H1 (cell line): ENCODE measurements at regions not wholly inside any gene's neighbourhood (a gene's known extent, or its start where the extent isn't known, plus 50 kb on each side); places are given as distances from the start of the nearest gene placed in this dataset.
A peak's percentile ranks its signal among the peaks of the same experiment; 100 is the strongest.

Source experiments
- CTCF ChIA-PET: fragments of 300-600 bp; sonication (Branson Sonifier 250); formaldehyde crosslinking; loops from one replicate; lab custom pipeline; 2021; ENCODE audit not compliant: partially characterized antibody; lab: Charles Lee
- POLR2A ChIA-PET: fragments of 300-600 bp; sonication (Branson Sonifier 250); formaldehyde crosslinking; loops from one replicate; lab custom pipeline; 2021; ENCODE audit warnings: inconsistent platforms; ENCODE audit not compliant: partially characterized antibody; lab: Charles Lee
- DNase-seq, 2 experiments: peaks; one replicate each; pipeline versions ENCODE4 v3.0.0 to v3.0.0-alpha.2; 2010 to 2022; ENCODE audit warnings: low spot score in 2 of 2, low read depth in 1 of 2, mixed read lengths in 1 of 2
- FAIRE-seq: peaks from 2 replicates; lab custom pipeline; 2011; peaks lifted over from hg19 to GRCh38; lab: Jason Lieb, UNC
- H2AFZ ChIP-seq: 2 replicates; pipeline ENCODE4 v1.8.1; 2012; ENCODE audit warnings: low read length, inconsistent platforms
- H2AK5ac ChIP-seq: 2 replicates; pipeline ENCODE4 v1.6.1; 2013; ENCODE audit warnings: low read depth, low read length
- H2BK120ac ChIP-seq: replicated peaks from 2 replicates; pipeline ENCODE3; 2013; ENCODE audit warnings: low read depth, low read length, inconsistent platforms
- H2BK12ac ChIP-seq: 2 replicates; pipeline ENCODE4 v1.6.1; 2013; ENCODE audit warnings: low read depth, low read length
- H2BK15ac ChIP-seq: 2 replicates; pipeline ENCODE4 v1.6.1; 2013; ENCODE audit warnings: low read length
- H2BK20ac ChIP-seq: 2 replicates; pipeline ENCODE4 v1.6.1; 2013; ENCODE audit warnings: low read length
- H2BK5ac ChIP-seq: 2 replicates; pipeline ENCODE4 v1.6.1; 2013; ENCODE audit warnings: low read depth, low read length
- H3K14ac ChIP-seq: 2 replicates; pipeline ENCODE4 v1.6.1; 2013; ENCODE audit warnings: inconsistent platforms; ENCODE audit not compliant: insufficient read length
- H3K18ac ChIP-seq: 2 replicates; pipeline ENCODE4 v1.6.1; 2013; ENCODE audit warnings: low read length; ENCODE audit errors: extremely low read depth
- H3K23ac ChIP-seq: 2 replicates; pipeline ENCODE4 v1.6.1; 2013; ENCODE audit warnings: inconsistent platforms; ENCODE audit not compliant: insufficient read length
- H3K23me2 ChIP-seq: 2 replicates; pipeline ENCODE4 v1.6.1; 2013; ENCODE audit warnings: low read depth, low read length
- H3K27ac ChIP-seq: 2 replicates; pipeline ENCODE4 v1.6.1; 2011; ENCODE audit warnings: low read depth, low read length, inconsistent platforms
- H3K27me3 ChIP-seq, 4 experiments: replicated peaks in 1 of 4; 1 replicate in 1 of 4; 2 replicates in 3 of 4; pipeline versions ENCODE4 v1.6.1 to v1.8.1; 2011 to 2013; ENCODE audit warnings: low read length in 3 of 4, mild to moderate bottlenecking in 3 of 4, inconsistent platforms in 2 of 4, mixed read lengths in 2 of 4, moderate library complexity in 1 of 4; ENCODE audit not compliant: control insufficient read depth in 3 of 4, insufficient read depth in 3 of 4; ENCODE audit errors: extremely low read depth in 1 of 4
- H3K36me3 ChIP-seq, 4 experiments: 2 replicates each; pipeline versions ENCODE4 v1.6.1 to v1.8.1; 2011 to 2013; ENCODE audit warnings: mild to moderate bottlenecking in 4 of 4, low read length in 3 of 4, moderate library complexity in 2 of 4, control low read depth in 1 of 4, inconsistent platforms in 1 of 4; ENCODE audit not compliant: insufficient read depth in 4 of 4, control insufficient read depth in 2 of 4
- H3K4ac ChIP-seq: replicated peaks from 2 replicates; pipeline ENCODE3; 2013; ENCODE audit warnings: low read length, low read depth, mixed read lengths, inconsistent platforms; ENCODE audit not compliant: insufficient read length
- H3K4me1 ChIP-seq, 4 experiments: replicated peaks in 1 of 4; 1 replicate in 1 of 4; 2 replicates in 3 of 4; pipeline versions ENCODE4 v1.6.1 to v1.8.1; 2011 to 2013; ENCODE audit warnings: low read length in 3 of 4, inconsistent platforms in 2 of 4, mixed read lengths in 1 of 4; ENCODE audit not compliant: insufficient read depth in 4 of 4, control insufficient read depth in 3 of 4
- H3K4me2 ChIP-seq, 2 experiments: 2 replicates each; pipeline versions ENCODE4 v1.6.1 to v1.8.1; 2011 to 2013; ENCODE audit warnings: low read depth in 2 of 2, low read length in 2 of 2, control low read depth in 1 of 2, inconsistent platforms in 1 of 2, mild to moderate bottlenecking in 1 of 2; ENCODE audit not compliant: insufficient read depth in 1 of 2
- H3K4me3 ChIP-seq, 4 experiments: fragments of 200-600, 300-600 bp in 1 of 4; sonication (generic), shearing (Covaris generic), sonication (Bioruptor Twin) in 1 of 4; 2 replicates each; pipeline versions ENCODE4 v1.5.1 to v1.8.1; 2011 to 2016; ENCODE audit warnings: low read length in 4 of 4, low read depth in 3 of 4, control low read depth in 2 of 4, inconsistent platforms in 2 of 4, mild to moderate bottlenecking in 2 of 4, mixed read lengths in 1 of 4, moderate library complexity in 1 of 4; ENCODE audit not compliant: insufficient read depth in 2 of 4; ENCODE audit errors: extremely low read depth in 1 of 4
- H3K56ac ChIP-seq: replicated peaks from 2 replicates; pipeline ENCODE3; 2013; ENCODE audit warnings: low read depth, mild to moderate bottlenecking, mixed read lengths, low read length, inconsistent platforms; ENCODE audit not compliant: insufficient read length
- H3K79me1 ChIP-seq: 2 replicates; pipeline ENCODE4 v1.6.1; 2013; ENCODE audit warnings: low read depth, low read length, control low read depth
- H3K79me2 ChIP-seq, 2 experiments: 2 replicates each; pipeline versions ENCODE4 v1.6.1 to v1.8.1; 2012 to 2013; ENCODE audit warnings: low read length in 2 of 2, mild to moderate bottlenecking in 2 of 2, inconsistent platforms in 1 of 2; ENCODE audit not compliant: insufficient read depth in 2 of 2, control insufficient read depth in 1 of 2
- H3K9ac ChIP-seq, 4 experiments: replicated peaks in 1 of 4; 1 replicate in 1 of 4; 2 replicates in 3 of 4; pipeline versions ENCODE4 v1.6.1 to v1.8.1; 2011 to 2013; ENCODE audit warnings: low read depth in 3 of 4, low read length in 3 of 4, control low read depth in 2 of 4, mild to moderate bottlenecking in 2 of 4, moderate library complexity in 2 of 4, inconsistent platforms in 1 of 4; ENCODE audit errors: extremely low read depth in 1 of 4
- H3K9me3 ChIP-seq, 2 experiments: 2 replicates each; pipeline versions ENCODE4 v1.6.1 to v1.8.1; 2012 to 2013; ENCODE audit warnings: mild to moderate bottlenecking in 2 of 2, moderate library complexity in 2 of 2, control low read depth in 1 of 2, inconsistent platforms in 1 of 2, low read depth in 1 of 2, low read length in 1 of 2, mixed read lengths in 1 of 2; ENCODE audit not compliant: insufficient read depth in 2 of 2
- H4K20me1 ChIP-seq, 2 experiments: replicated peaks in 1 of 2; 2 replicates each; pipeline versions ENCODE3 to v1.8.1; 2011 to 2013; ENCODE audit warnings: inconsistent platforms in 2 of 2, low read length in 2 of 2, mild to moderate bottlenecking in 1 of 2; ENCODE audit not compliant: insufficient read depth in 2 of 2, control insufficient read depth in 1 of 2
- H4K5ac ChIP-seq: 2 replicates; pipeline ENCODE4 v1.6.1; 2013; ENCODE audit warnings: low read length, low read depth, mixed read lengths, inconsistent platforms; ENCODE audit not compliant: insufficient read length
- H4K8ac ChIP-seq: 2 replicates; pipeline ENCODE4 v1.8.0; 2013; ENCODE audit warnings: mild to moderate bottlenecking, moderate library complexity, low read length, inconsistent platforms; ENCODE audit not compliant: insufficient read depth; ENCODE audit errors: extremely low read depth
- H4K91ac ChIP-seq: replicated peaks from 2 replicates; pipeline ENCODE3; 2013; ENCODE audit warnings: low read length, mixed read lengths, inconsistent platforms; ENCODE audit not compliant: insufficient read length
- ATF3 ChIP-seq: IDR thresholded peaks from 2 replicates; pipeline ENCODE4 v1.6.1; 2011; ENCODE audit warnings: low read depth, mild to moderate bottlenecking, low read length; ENCODE audit not compliant: insufficient read depth
- CBX8 ChIP-seq: fragments of 300-800, 300-1000 bp; sonication (generic); IDR thresholded peaks from 2 replicates; pipeline ENCODE4 v1.7.1; 2016; ENCODE audit warnings: low read depth, low read length, borderline replicate concordance
- CHD2 ChIP-seq: IDR thresholded peaks from 2 replicates; pipeline ENCODE4 v1.6.1; 2012; ENCODE audit warnings: low read length, improper control_type of control experiment
- EZH2 ChIP-seq: fragments of 200-600 bp; sonication (generic); IDR thresholded peaks from 2 replicates; pipeline ENCODE4 v1.7.1; 2012; ENCODE audit warnings: low read depth, mild to moderate bottlenecking, moderate library complexity, low read length, inconsistent platforms; ENCODE audit not compliant: severe bottlenecking
- POLR2AphosphoS5 ChIP-seq: IDR thresholded peaks from 2 replicates; pipeline ENCODE4 v1.6.1; 2011; ENCODE audit warnings: low read depth, low read length
- RXRA ChIP-seq: IDR thresholded peaks from 2 replicates; pipeline ENCODE4 v1.6.1; 2011; ENCODE audit warnings: low read depth, mild to moderate bottlenecking, low read length, moderate library complexity; ENCODE audit not compliant: insufficient read depth
- WGBS, 2 experiments: shearing (Covaris generic) in 1 of 2; methylation state at CpG; one replicate each; pipeline versions ENCODE4 v1.1.6 to v1.1.7; 2013 to 2015; ENCODE audit warnings: low lambda C conversion rate in 2 of 2, mixed read lengths in 2 of 2, inconsistent platforms in 1 of 2, low coverage in 1 of 2, missing lambda C conversion rate in 1 of 2; ENCODE audit not compliant: insufficient replicate concordance in 2 of 2, insufficient coverage in 1 of 2, insufficient read length in 1 of 2; ENCODE audit errors: extremely low coverage in 1 of 2, missing lambda C conversion rate in 1 of 2; 5-methylcytosine and 5-hydroxymethylcytosine counted together

GRCh38 chr7:110071192-110071591, 1019.7 kb upstream of the LRRN3 start:
- H4K5ac ChIP-seq, result no peak overlapping the region
- H2BK120ac ChIP-seq, result no peak overlapping the region
- peak; percentile 13 for FAIRE-seq
- WGBS, 2 experiments, result 92% methylated on average over 4 of the region's 4 CpGs; no CpG with 5 or more reads in 1 of the 2 experiments
- H3K27ac ChIP-seq, result no peak overlapping the region
- no peaks in the 10 kb centered on the region for H3K23me2 ChIP-seq
- H2AK5ac ChIP-seq, result no peak overlapping the region
- no peaks in the 10 kb centered on the region for H3K36me3 ChIP-seq
- H3K79me2 ChIP-seq, result no peaks in the 10 kb centered on the region
- CTCF ChIA-PET, result no interaction called here
- H4K20me1 ChIP-seq, result no peaks in the 10 kb centered on the region
- H3K14ac ChIP-seq, result no peak overlapping the region
- H3K4ac ChIP-seq, result no peak overlapping the region
- H4K91ac ChIP-seq, result no peak overlapping the region
- H3K4me1 ChIP-seq, result no peaks in the 10 kb centered on the region
- H2BK12ac ChIP-seq, result no peak overlapping the region
- H2BK15ac ChIP-seq, result no peak overlapping the region
- H2AFZ ChIP-seq, result no peak overlapping the region
- H3K18ac ChIP-seq, result no peak overlapping the region
- no peak overlapping the region for H2BK20ac ChIP-seq
- TF ChIP-seq CBX8 (no peak), POLR2AphosphoS5 (no peak), EZH2 (no peak), RXRA (no peak), ATF3 (no peak), CHD2 (no peak)
- no peaks in the 10 kb centered on the region for H3K79me1 ChIP-seq
- H3K4me3 ChIP-seq, result no peak overlapping the region
- no peaks in the 10 kb centered on the region; a peak in 1 of 7 replicates for H3K27me3 ChIP-seq
- H3K9me3 ChIP-seq, result no peaks in the 10 kb centered on the region
- H2BK5ac ChIP-seq, result no peak overlapping the region
- H4K8ac ChIP-seq, result no peak overlapping the region
- no peak overlapping the region for H3K4me2 ChIP-seq
- POLR2A ChIA-PET, result no interaction called here
- no peak overlapping the region for H3K56ac ChIP-seq
- no peak overlapping the region for H3K23ac ChIP-seq
- DNase-seq, result no peak
- H3K9ac ChIP-seq, result no peak overlapping the region
